SK-N-SH (cell line): ENCODE measurements at regions not wholly inside any gene's neighbourhood (a gene's known extent, or its start where the extent isn't known, plus 50 kb on each side); places are given as distances from the start of the nearest gene placed in this dataset.

Experiments used
- CTCF ChIA-PET: fragments of 300-600, 350-600 bp; formaldehyde crosslinking; extraction: SDS; loops from one replicate; lab custom pipeline; 2021; lab: Yijun Ruan, JAX
- POLR2A ChIA-PET: fragments of 350-600 bp; sonication (Branson Sonifier 250); formaldehyde crosslinking; extraction: SDS; loops from one replicate; lab custom pipeline; 2020; ENCODE audit warnings: antibody characterized with exemption, inconsistent platforms; lab: Yijun Ruan, JAX
- DNase-seq: peaks from one replicate; pipeline ENCODE4 v3.0.0; 2012
- H2AFZ ChIP-seq: fragments of 200-600 bp; sonication (generic); 2 replicates; pipeline ENCODE4 v1.8.1; 2016; ENCODE audit warnings: antibody characterized with exemption, mild to moderate bottlenecking, low read depth
- H3F3A ChIP-seq: fragments of 200-600 bp; sonication (generic); replicated peaks from 2 replicates; pipeline ENCODE3; 2016; ENCODE audit warnings: antibody characterized with exemption, mild to moderate bottlenecking; ENCODE audit not compliant: insufficient read depth
- H3K27ac ChIP-seq, 2 experiments: fragments of 200-500 bp in 1 of 2; fragments of 200-600 bp in 1 of 2; sonication (Bioruptor generic) in 1 of 2; sonication (generic), shearing (Covaris generic) in 1 of 2; 2 replicates each; pipeline versions ENCODE4 v1.5.1 to v1.6.1; 2014 to 2016; ENCODE audit warnings: low read depth in 2 of 2, inconsistent platforms in 1 of 2, low read length in 1 of 2, mild to moderate bottlenecking in 1 of 2, mixed read lengths in 1 of 2
- H3K27me3 ChIP-seq: fragments of 200-600 bp; sonication (generic), shearing (Covaris generic); 2 replicates; pipeline ENCODE4 v1.6.1; 2016; ENCODE audit warnings: mixed run types; ENCODE audit not compliant: insufficient read depth
- H3K36me3 ChIP-seq, 2 experiments: fragments of 200-500 bp in 1 of 2; fragments of 200-600 bp in 1 of 2; sonication (Bioruptor generic) in 1 of 2; sonication (generic) in 1 of 2; replicated peaks in 1 of 2; 2 replicates each; pipeline versions ENCODE3 to v1.5.1; 2014 to 2016; ENCODE audit warnings: low read length in 1 of 2, mild to moderate bottlenecking in 1 of 2; ENCODE audit not compliant: insufficient read depth in 2 of 2, control insufficient read depth in 1 of 2
- H3K4me1 ChIP-seq, 2 experiments: fragments of 200-500 bp in 1 of 2; fragments of 200-600 bp in 1 of 2; sonication (Bioruptor generic) in 1 of 2; sonication (generic), shearing (Covaris generic) in 1 of 2; 2 replicates each; pipeline versions ENCODE4 v1.5.1 to v1.6.1; 2014 to 2016; ENCODE audit warnings: low read depth in 1 of 2, low read length in 1 of 2, mixed run types in 1 of 2; ENCODE audit not compliant: insufficient read depth in 2 of 2, control insufficient read depth in 1 of 2
- H3K4me2 ChIP-seq: fragments of 200-600 bp; sonication (generic), shearing (Covaris generic); 2 replicates; pipeline ENCODE4 v1.6.1; 2017; ENCODE audit warnings: mixed run types
- H3K4me3 ChIP-seq, 2 experiments: fragments of 200-500 bp in 1 of 2; fragments of 200-600 bp in 1 of 2; sonication (Bioruptor generic) in 1 of 2; sonication (generic), shearing (Covaris generic) in 1 of 2; 2 replicates each; pipeline versions ENCODE4 v1.5.1 to v1.8.1; 2014 to 2016; ENCODE audit warnings: low read depth in 2 of 2, inconsistent platforms in 1 of 2, low read length in 1 of 2, mild to moderate bottlenecking in 1 of 2, mixed read lengths in 1 of 2, moderate library complexity in 1 of 2
- H3K79me2 ChIP-seq: fragments of 200-600 bp; sonication (generic); 2 replicates; pipeline ENCODE4 v1.8.1; 2017; ENCODE audit warnings: mild to moderate bottlenecking; ENCODE audit not compliant: insufficient read depth
- H3K9ac ChIP-seq: fragments of 200-600 bp; sonication (generic); 2 replicates; pipeline ENCODE4 v1.6.1; 2017; ENCODE audit warnings: mixed run types
- H3K9me2 ChIP-seq: fragments of 200-600 bp; sonication (generic); 2 replicates; pipeline ENCODE4 v1.6.1; 2017; ENCODE audit warnings: mixed run types
- H3K9me3 ChIP-seq: fragments of 200-600 bp; sonication (generic); 2 replicates; pipeline ENCODE4 v1.6.1; 2017; ENCODE audit warnings: mixed run types, mild to moderate bottlenecking, moderate library complexity
- H4K20me1 ChIP-seq: fragments of 200-600 bp; sonication (generic); 2 replicates; pipeline ENCODE4 v1.6.1; 2017; ENCODE audit warnings: mild to moderate bottlenecking, mixed run types; ENCODE audit not compliant: insufficient read depth
- CHD2 ChIP-seq: fragments of 150-350 bp; IDR thresholded peaks from 2 replicates; pipeline ENCODE4 v1.6.1; 2018; ENCODE audit warnings: low read length; ENCODE audit not compliant: partially characterized antibody
- CTCF ChIP-seq: fragments of 200-600 bp; sonication (generic); IDR thresholded peaks from 2 replicates; pipeline ENCODE4 v1.6.1; 2017; ENCODE audit warnings: antibody characterized with exemption, mild to moderate bottlenecking, moderate library complexity
- ELF1 ChIP-seq: IDR thresholded peaks from 2 replicates; pipeline ENCODE4 v1.4.0; 2012
- EZH2phosphoT487 ChIP-seq: fragments of 200-600 bp; sonication (generic); IDR thresholded peaks from 2 replicates; pipeline ENCODE4 v1.6.1; 2017; ENCODE audit warnings: low read depth, mixed run types, mild to moderate bottlenecking, antibody characterized with exemption, moderate library complexity, borderline replicate concordance
- FOXJ3 ChIP-seq: sonication (generic); formaldehyde crosslinking; IDR thresholded peaks from 2 replicates; pipeline ENCODE4 v1.5.1; 2020; ENCODE audit warnings: mild to moderate bottlenecking, missing genetic modification reagents
- GABPA ChIP-seq: IDR thresholded peaks from 2 replicates; pipeline ENCODE4 v1.4.0; 2012; ENCODE audit warnings: low read depth, mild to moderate bottlenecking
- PBX3 ChIP-seq: IDR thresholded peaks from 2 replicates; pipeline ENCODE4; 2012
- POLR2AphosphoS5 ChIP-seq: IDR thresholded peaks from 2 replicates; pipeline ENCODE4 v1.6.1; 2012; ENCODE audit warnings: low read depth, low read length
- REST ChIP-seq: IDR thresholded peaks from 2 replicates; pipeline ENCODE4 v1.6.1; 2012; ENCODE audit warnings: mild to moderate bottlenecking, low read depth, low read length, moderate library complexity
- TAF1 ChIP-seq: IDR thresholded peaks from 2 replicates; pipeline ENCODE4 v1.6.1; 2012; ENCODE audit warnings: low read depth, mild to moderate bottlenecking, low read length, moderate library complexity, borderline replicate concordance
- TCF12 ChIP-seq: IDR thresholded peaks from 2 replicates; pipeline ENCODE4 v1.4.0; 2012
- YY1 ChIP-seq: IDR thresholded peaks from 2 replicates; pipeline ENCODE4 v1.4.0; 2012; ENCODE audit warnings: low read depth, mild to moderate bottlenecking
- WGBS: methylation state at CpG from one replicate; pipeline ENCODE4 v1.1.6; 2017; ENCODE audit warnings: low lambda C conversion rate; 5-methylcytosine and 5-hydroxymethylcytosine counted together
- TF ChIP-seq, protein P1 (sequence below): fragments of 150-350 bp; IDR thresholded peaks from 2 replicates; pipeline ENCODE4 v1.6.1; 2016; ENCODE audit warnings: mild to moderate bottlenecking, low read depth, low read length
- TF ChIP-seq, protein P2 (sequence below): fragments of 150-350 bp; IDR thresholded peaks from 2 replicates; pipeline ENCODE4 v1.6.1; 2017; ENCODE audit warnings: antibody characterized with exemption, low read length, low read depth, borderline replicate concordance
- TF ChIP-seq, protein P3 (sequence below): IDR thresholded peaks from 2 replicates; pipeline ENCODE4 v1.4.0; 2012; ENCODE audit warnings: low read depth

GRCh38 chr21:27261676-27262075 is 294.8 kb upstream of the ADAMTS5 start:
- Histone ChIP-seq H3K4me2 (no peak overlapping the region), H3K9ac (no peak overlapping the region), H3K4me1 (no peaks in the 10 kb centered on the region), H3K79me2 (no peaks in the 10 kb centered on the region), H3K9me3 (no peaks in the 10 kb centered on the region), H3K36me3 (no peaks in the 10 kb centered on the region), H3K27ac (no peak overlapping the region)
- ChIA-PET CTCF (interaction anchor here (1.6 kb wide), 1 partner anchor 42 kb away, joined by 3 read pairs; no protein-coding TSS in a partner anchor), POLR2A (no interaction called here)
- DNase-seq: no peak
- TF ChIP-seq POLR2AphosphoS5 (no peak), ELF1 (no peak), TCF12 (no peak), TAF1 (no peak), GABPA (no peak), CHD2 (no peak), EZH2phosphoT487 (no peak), CTCF (no peak), FOXJ3 (CRISPR knock-in tag) (no peak), YY1 (no peak), REST (no peak), PBX3 (no peak)
- TF ChIP-seq, protein P1, sequence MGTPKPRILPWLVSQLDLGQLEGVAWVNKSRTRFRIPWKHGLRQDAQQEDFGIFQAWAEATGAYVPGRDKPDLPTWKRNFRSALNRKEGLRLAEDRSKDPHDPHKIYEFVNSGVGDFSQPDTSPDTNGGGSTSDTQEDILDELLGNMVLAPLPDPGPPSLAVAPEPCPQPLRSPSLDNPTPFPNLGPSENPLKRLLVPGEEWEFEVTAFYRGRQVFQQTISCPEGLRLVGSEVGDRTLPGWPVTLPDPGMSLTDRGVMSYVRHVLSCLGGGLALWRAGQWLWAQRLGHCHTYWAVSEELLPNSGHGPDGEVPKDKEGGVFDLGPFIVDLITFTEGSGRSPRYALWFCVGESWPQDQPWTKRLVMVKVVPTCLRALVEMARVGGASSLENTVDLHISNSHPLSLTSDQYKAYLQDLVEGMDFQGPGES: no peak
- TF ChIP-seq, protein P2, sequence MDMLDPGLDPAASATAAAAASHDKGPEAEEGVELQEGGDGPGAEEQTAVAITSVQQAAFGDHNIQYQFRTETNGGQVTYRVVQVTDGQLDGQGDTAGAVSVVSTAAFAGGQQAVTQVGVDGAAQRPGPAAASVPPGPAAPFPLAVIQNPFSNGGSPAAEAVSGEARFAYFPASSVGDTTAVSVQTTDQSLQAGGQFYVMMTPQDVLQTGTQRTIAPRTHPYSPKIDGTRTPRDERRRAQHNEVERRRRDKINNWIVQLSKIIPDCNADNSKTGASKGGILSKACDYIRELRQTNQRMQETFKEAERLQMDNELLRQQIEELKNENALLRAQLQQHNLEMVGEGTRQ: no peak
- TF ChIP-seq, protein P3, sequence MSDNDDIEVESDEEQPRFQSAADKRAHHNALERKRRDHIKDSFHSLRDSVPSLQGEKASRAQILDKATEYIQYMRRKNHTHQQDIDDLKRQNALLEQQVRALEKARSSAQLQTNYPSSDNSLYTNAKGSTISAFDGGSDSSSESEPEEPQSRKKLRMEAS: no peak
- TF ChIP-seq, all 33 proteins: peak for 0
- no peaks in the 10 kb centered on the region for H3F3A ChIP-seq
- H3K9me2 ChIP-seq: no peaks in the 10 kb centered on the region
- H3K4me3 ChIP-seq: no peak overlapping the region
- no peaks in the 10 kb centered on the region for H3K27me3 ChIP-seq
- 90% methylated on average over 2 of the region's 2 CpGs for WGBS
- H2AFZ ChIP-seq: no peak overlapping the region
- no peaks in the 10 kb centered on the region for H4K20me1 ChIP-seq
